DND-41 (cell line): ENCODE measurements at regions not wholly inside any gene's neighbourhood (a gene's known extent, or its start where the extent isn't known, plus 50 kb on each side); places are given as distances from the start of the nearest gene placed in this dataset.

Experiments
- ATAC-seq: fragments of 200-7000 bp; cut with Tn5 transposase; 3 replicates; pipeline ENCODE4 v1.9.1; 2021; ENCODE audit warnings: low read depth; ENCODE audit not compliant: insufficient read depth
- DNase-seq: peaks from one replicate; pipeline ENCODE4 v3.0.0-alpha.2; 2020
- H2AFZ ChIP-seq: 2 replicates; pipeline ENCODE4 v1.6.0; 2012; ENCODE audit warnings: low read depth, low read length
- H3K27ac ChIP-seq: 2 replicates; pipeline ENCODE4 v1.5.1; 2012; ENCODE audit warnings: low read length, inconsistent platforms
- H3K27me3 ChIP-seq: fragments of 200-600 bp; sonication (generic); 2 replicates; pipeline ENCODE4 v1.6.0; 2012; ENCODE audit warnings: low read length, mild to moderate bottlenecking, inconsistent platforms; ENCODE audit not compliant: insufficient read depth, poor library complexity
- H3K36me3 ChIP-seq: 2 replicates; pipeline ENCODE4 v1.5.1; 2012; ENCODE audit warnings: low read length, inconsistent platforms; ENCODE audit not compliant: insufficient read depth
- H3K4me1 ChIP-seq: 2 replicates; pipeline ENCODE4 v1.5.1; 2012; ENCODE audit warnings: mild to moderate bottlenecking, low read length; ENCODE audit not compliant: insufficient read depth
- H3K4me2 ChIP-seq: 2 replicates; pipeline ENCODE4 v1.6.0; 2012; ENCODE audit warnings: mild to moderate bottlenecking, moderate library complexity, low read length, inconsistent platforms; ENCODE audit not compliant: insufficient read depth
- H3K4me3 ChIP-seq, 2 experiments: fragments of 200-600 bp in 1 of 2; shearing (Covaris generic) in 1 of 2; 2 replicates each; pipeline ENCODE4 v1.5.1; 2012 to 2016; ENCODE audit warnings: inconsistent platforms in 2 of 2, low read length in 2 of 2, mild to moderate bottlenecking in 2 of 2, low read depth in 1 of 2, moderate library complexity in 1 of 2
- H3K79me2 ChIP-seq: 2 replicates; pipeline ENCODE4 v1.6.0; 2012; ENCODE audit warnings: low read length, inconsistent platforms; ENCODE audit not compliant: insufficient read depth
- H3K9ac ChIP-seq: 2 replicates; pipeline ENCODE4 v1.6.0; 2012; ENCODE audit warnings: low read depth, mild to moderate bottlenecking, inconsistent platforms, low read length, moderate library complexity
- H3K9me3 ChIP-seq: 2 replicates; pipeline ENCODE4 v1.5.1; 2012; ENCODE audit warnings: low read length, moderate library complexity, mild to moderate bottlenecking, inconsistent platforms; ENCODE audit not compliant: insufficient read depth, severe bottlenecking
- H4K20me1 ChIP-seq: 2 replicates; pipeline ENCODE4 v1.6.0; 2012; ENCODE audit warnings: low read length; ENCODE audit not compliant: insufficient read depth
- EZH2 ChIP-seq: IDR thresholded peaks from 3 replicates; pipeline ENCODE4 v1.6.1; 2012; ENCODE audit warnings: borderline replicate concordance, low read depth, mild to moderate bottlenecking, moderate library complexity, low read length, inconsistent platforms; ENCODE audit not compliant: severe bottlenecking
- TF ChIP-seq, protein P1 (sequence below): IDR thresholded peaks from 2 replicates; pipeline ENCODE4 v1.5.1; 2012; ENCODE audit warnings: borderline replicate concordance, low read length, moderate library complexity, mild to moderate bottlenecking; ENCODE audit not compliant: poor library complexity, severe bottlenecking; ENCODE audit errors: extremely low read depth

- H3K79me2 ChIP-seq: no peaks in the 10 kb centered on the region
- H3K9ac ChIP-seq: no peak overlapping the region
- no peak overlapping the region for H3K4me2 ChIP-seq
- no peak overlapping the region for H3K4me3 ChIP-seq
- no peaks in the 10 kb centered on the region for H4K20me1 ChIP-seq
- H3K36me3 ChIP-seq: no peaks in the 10 kb centered on the region
- no peaks in the 10 kb centered on the region for H3K9me3 ChIP-seq
- no peak for TF ChIP-seq EZH2
- TF ChIP-seq, protein P1, sequence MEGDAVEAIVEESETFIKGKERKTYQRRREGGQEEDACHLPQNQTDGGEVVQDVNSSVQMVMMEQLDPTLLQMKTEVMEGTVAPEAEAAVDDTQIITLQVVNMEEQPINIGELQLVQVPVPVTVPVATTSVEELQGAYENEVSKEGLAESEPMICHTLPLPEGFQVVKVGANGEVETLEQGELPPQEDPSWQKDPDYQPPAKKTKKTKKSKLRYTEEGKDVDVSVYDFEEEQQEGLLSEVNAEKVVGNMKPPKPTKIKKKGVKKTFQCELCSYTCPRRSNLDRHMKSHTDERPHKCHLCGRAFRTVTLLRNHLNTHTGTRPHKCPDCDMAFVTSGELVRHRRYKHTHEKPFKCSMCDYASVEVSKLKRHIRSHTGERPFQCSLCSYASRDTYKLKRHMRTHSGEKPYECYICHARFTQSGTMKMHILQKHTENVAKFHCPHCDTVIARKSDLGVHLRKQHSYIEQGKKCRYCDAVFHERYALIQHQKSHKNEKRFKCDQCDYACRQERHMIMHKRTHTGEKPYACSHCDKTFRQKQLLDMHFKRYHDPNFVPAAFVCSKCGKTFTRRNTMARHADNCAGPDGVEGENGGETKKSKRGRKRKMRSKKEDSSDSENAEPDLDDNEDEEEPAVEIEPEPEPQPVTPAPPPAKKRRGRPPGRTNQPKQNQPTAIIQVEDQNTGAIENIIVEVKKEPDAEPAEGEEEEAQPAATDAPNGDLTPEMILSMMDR: no peak
- no peak for ATAC-seq
- H2AFZ ChIP-seq: no peak overlapping the region
- no peak overlapping the region for H3K27ac ChIP-seq
- no peaks in the 10 kb centered on the region for H3K4me1 ChIP-seq
- H3K27me3 ChIP-seq: no peaks in the 10 kb centered on the region
- no peak for DNase-seq
Observed at GRCh38 chr2:223399357-223399957, 202.7 kb downstream of the SCG2 start.

- no peaks in the 10 kb centered on the region for H4K20me1 ChIP-seq
- H3K9me3 ChIP-seq: no peaks in the 10 kb centered on the region
- no peak overlapping the region for H3K4me2 ChIP-seq
- DNase-seq (no peak), ATAC-seq (no peak)
- no peak overlapping the region for H3K4me3 ChIP-seq
- no peaks in the 10 kb centered on the region for H3K4me1 ChIP-seq
- TF ChIP-seq, protein P1: no peak
- no peak for TF ChIP-seq EZH2
- H3K36me3 ChIP-seq: no peaks in the 10 kb centered on the region
- H3K27me3 ChIP-seq: no peaks in the 10 kb centered on the region
- no peak overlapping the region for H3K9ac ChIP-seq
- no peaks in the 10 kb centered on the region for H3K79me2 ChIP-seq
- H2AFZ ChIP-seq: no peak overlapping the region
- H3K27ac ChIP-seq: no peak overlapping the region
Observed at GRCh38 chr2:223404616-223405015, 197.5 kb downstream of the SCG2 start.

DNA sequence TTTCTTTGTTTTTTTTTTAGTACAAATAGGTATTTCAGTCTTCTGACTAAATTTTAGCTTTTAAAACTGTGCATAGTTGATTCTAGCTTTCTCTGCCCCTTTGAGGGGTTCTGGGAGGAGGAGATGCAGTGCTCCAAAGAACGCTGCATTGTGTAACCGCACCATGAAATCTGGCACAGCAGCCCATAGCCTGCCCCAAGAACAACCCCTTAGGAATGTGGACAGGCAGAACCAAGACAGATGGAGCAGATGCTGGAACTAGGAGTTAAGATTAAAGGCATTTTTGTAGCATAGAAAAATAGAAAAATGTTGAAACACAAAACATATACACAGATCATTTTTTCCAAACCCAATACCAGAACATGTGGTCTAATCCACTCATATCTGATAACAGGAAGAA lies 187.5 kb downstream of the SCG2 start:
- no peaks in the 10 kb centered on the region for H3K36me3 ChIP-seq
- H2AFZ ChIP-seq: no peak overlapping the region
- H3K79me2 ChIP-seq: no peaks in the 10 kb centered on the region
- no peak for TF ChIP-seq EZH2
- TF ChIP-seq, protein P1: no peak
- no peak overlapping the region for H3K4me3 ChIP-seq
- H3K27me3 ChIP-seq: no peaks in the 10 kb centered on the region
- H3K4me1 ChIP-seq: no peaks in the 10 kb centered on the region
- H3K4me2 ChIP-seq: no peak overlapping the region
- ATAC-seq (no peak), DNase-seq (no peak)
- H3K9ac ChIP-seq: no peak overlapping the region
- H3K9me3 ChIP-seq: no peaks in the 10 kb centered on the region
- no peaks in the 10 kb centered on the region for H4K20me1 ChIP-seq
- H3K27ac ChIP-seq: no peak overlapping the region
